Tibial artery (tissue), 4 donors: ENCODE measurements at regions not wholly inside any gene's neighbourhood (a gene's known extent, or its start where the extent isn't known, plus 50 kb on each side); places are given as distances from the start of the nearest gene placed in this dataset.

ENCODE experiments used
- DNase-seq, 2 donors: peaks; one replicate each; pipeline ENCODE4 v3.0.0-alpha.2; 2019
- H3K27ac ChIP-seq, 2 donors: fragments of 200-600 bp; sonication (generic) in 1 of 2; 1 replicate in 1 of 2; 2 replicates in 1 of 2; pipeline ENCODE4 v1.5.1; 2018 to 2019; ENCODE audit warnings: mild to moderate bottlenecking in 1 of 2
- H3K27me3 ChIP-seq, 2 donors: fragments of 200-600 bp; sonication (generic) in 1 of 2; one replicate each; pipeline versions ENCODE4 v1.5.1 to v1.6.0; 2016 to 2019
- H3K36me3 ChIP-seq, 3 donors: fragments of 200-600 bp; sonication (generic) in 2 of 3; one replicate each; pipeline ENCODE4 v1.5.1; 2016 to 2019; ENCODE audit warnings: mild to moderate bottlenecking in 2 of 3
- H3K4me1 ChIP-seq, 4 donors: fragments of 200-600 bp; sonication (generic) in 2 of 4; 1 replicate in 3 of 4; 2 replicates in 1 of 4; pipeline ENCODE4 v1.5.1; 2016 to 2019
- H3K4me3 ChIP-seq, 2 donors: fragments of 200-600 bp; sonication (generic) in 1 of 2; 1 replicate in 1 of 2; 2 replicates in 1 of 2; pipeline ENCODE4 v1.5.1; 2018 to 2019; ENCODE audit warnings: mild to moderate bottlenecking in 2 of 2
- H3K9me3 ChIP-seq, 3 donors: fragments of 200-600 bp; sonication (generic) in 1 of 3; one replicate each; pipeline ENCODE4 v1.5.1; 2016 to 2019
- intact Hi-C: fragments of 100-400 bp; cut with DNase I; formaldehyde crosslinking; loops from one replicate; pipeline ENCODE4 v1.15.0; 2023; ENCODE audit warnings: low total_unique reads
- TF ChIP-seq, protein P1 (sequence below), 2 experiments: fragments of 200-600 bp in 1 of 2; fragments of 450-650 bp in 1 of 2; IDR thresholded peaks; one replicate each; pipeline ENCODE4 v1.5.1; 2017 to 2019; ENCODE audit warnings: antibody characterized with exemption in 2 of 2, mild to moderate bottlenecking in 1 of 2, moderate library complexity in 1 of 2

- H3K4me3 ChIP-seq, result no peak overlapping the region
- intact Hi-C loops, result no loop called here
Observed at GRCh38 chrX:39443240-39443639, 642.0 kb downstream of the MID1IP1 start.

DNA sequence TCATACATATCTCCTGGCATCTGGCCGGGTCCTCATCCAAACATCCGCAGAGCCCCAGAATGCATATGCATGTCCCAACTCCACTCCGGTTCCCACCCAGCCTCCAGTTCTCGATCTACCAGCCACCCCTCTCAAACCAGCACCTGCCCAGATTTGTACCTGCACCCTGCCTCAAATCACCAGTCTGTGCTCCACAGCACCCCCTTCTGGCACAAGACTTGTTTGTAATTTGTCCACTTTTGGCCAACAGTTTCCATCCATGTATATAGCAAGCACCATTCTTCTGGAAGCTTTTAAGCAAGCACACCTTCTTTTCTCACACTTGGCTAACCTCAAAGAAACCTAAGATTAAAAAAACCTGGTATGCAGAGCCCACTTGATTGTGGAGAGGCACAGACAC lies 644.1 kb downstream of the MID1IP1 start:
- Histone ChIP-seq H3K36me3 (no peaks in the 10 kb centered on the region), H3K9me3 (peaks cover 0 to 5% (median 0%) of the 10 kb centered on the region in 3 donors), H3K27ac (no peak overlapping the region), H3K27me3 (no peaks in the 10 kb centered on the region), H3K4me1 (no peaks in the 10 kb centered on the region), H3K4me3 (no peak overlapping the region)
- TF ChIP-seq, protein P1, sequence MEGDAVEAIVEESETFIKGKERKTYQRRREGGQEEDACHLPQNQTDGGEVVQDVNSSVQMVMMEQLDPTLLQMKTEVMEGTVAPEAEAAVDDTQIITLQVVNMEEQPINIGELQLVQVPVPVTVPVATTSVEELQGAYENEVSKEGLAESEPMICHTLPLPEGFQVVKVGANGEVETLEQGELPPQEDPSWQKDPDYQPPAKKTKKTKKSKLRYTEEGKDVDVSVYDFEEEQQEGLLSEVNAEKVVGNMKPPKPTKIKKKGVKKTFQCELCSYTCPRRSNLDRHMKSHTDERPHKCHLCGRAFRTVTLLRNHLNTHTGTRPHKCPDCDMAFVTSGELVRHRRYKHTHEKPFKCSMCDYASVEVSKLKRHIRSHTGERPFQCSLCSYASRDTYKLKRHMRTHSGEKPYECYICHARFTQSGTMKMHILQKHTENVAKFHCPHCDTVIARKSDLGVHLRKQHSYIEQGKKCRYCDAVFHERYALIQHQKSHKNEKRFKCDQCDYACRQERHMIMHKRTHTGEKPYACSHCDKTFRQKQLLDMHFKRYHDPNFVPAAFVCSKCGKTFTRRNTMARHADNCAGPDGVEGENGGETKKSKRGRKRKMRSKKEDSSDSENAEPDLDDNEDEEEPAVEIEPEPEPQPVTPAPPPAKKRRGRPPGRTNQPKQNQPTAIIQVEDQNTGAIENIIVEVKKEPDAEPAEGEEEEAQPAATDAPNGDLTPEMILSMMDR (IDR thresholded peaks at IDR 0.05), result peak in 1 of 2 experiments; percentile 18
- no peak for DNase-seq
- intact Hi-C loops, result no loop called here

More at GRCh38 chrX:39443240-39443639, 642.0 kb downstream of the MID1IP1 start:
- Histone ChIP-seq H3K4me1 (no peaks in the 10 kb centered on the region), H3K27me3 (no peaks in the 10 kb centered on the region), H3K27ac (no peak overlapping the region), H3K36me3 (no peaks in the 10 kb centered on the region), H3K9me3 (no peaks in the 10 kb centered on the region)
- no peak for DNase-seq
- TF ChIP-seq, protein P1 (IDR thresholded peaks at IDR 0.05), result no peak

DNA sequence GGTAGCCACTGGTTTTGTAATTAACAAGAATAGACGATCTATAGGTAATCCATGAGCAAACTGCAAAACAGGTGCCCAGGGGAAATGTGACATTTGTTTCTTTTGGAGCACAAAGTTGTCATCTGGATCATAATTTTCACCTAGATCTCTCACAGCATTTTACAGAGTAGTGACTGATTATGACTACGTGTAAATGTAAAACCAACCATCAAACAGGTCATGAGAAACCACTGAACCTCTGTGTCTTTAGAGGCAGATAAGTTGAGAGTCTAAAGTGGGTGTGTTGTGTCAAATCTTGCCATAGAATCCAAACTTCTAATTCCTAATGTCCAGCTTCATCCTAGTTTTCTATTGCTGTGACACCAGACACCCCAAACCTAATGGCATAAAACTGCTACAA lies 648.1 kb downstream of the MID1IP1 start:
- no peaks in the 10 kb centered on the region for H3K36me3 ChIP-seq
- H3K9me3 ChIP-seq, result peaks cover 0 to 5% (median 0%) of the 10 kb centered on the region in 3 donors
- no peaks in the 10 kb centered on the region for H3K4me1 ChIP-seq
- TF ChIP-seq, protein P1 (IDR thresholded peaks at IDR 0.05), result no peak
- intact Hi-C loops, result no loop called here
- no peak overlapping the region for H3K27ac ChIP-seq
- DNase-seq, result no peak
- H3K4me3 ChIP-seq, result no peak overlapping the region
- no peaks in the 10 kb centered on the region for H3K27me3 ChIP-seq

GRCh38 chrX:39450234-39450977 lies 647.4 kb downstream of the BCOR start:
- intact Hi-C loops, result no loop called here
- H3K36me3 ChIP-seq, result no peaks in the 10 kb centered on the region
- TF ChIP-seq, protein P1 (IDR thresholded peaks at IDR 0.05), result no peak
- no peak overlapping the region for H3K4me3 ChIP-seq
- DNase-seq, result no peak
- H3K27me3 ChIP-seq, result no peaks in the 10 kb centered on the region
- no peak overlapping the region for H3K27ac ChIP-seq
- H3K9me3 ChIP-seq, result peaks cover 0 to 5% (median 0%) of the 10 kb centered on the region in 3 donors
- no peaks in the 10 kb centered on the region for H3K4me1 ChIP-seq

DNA sequence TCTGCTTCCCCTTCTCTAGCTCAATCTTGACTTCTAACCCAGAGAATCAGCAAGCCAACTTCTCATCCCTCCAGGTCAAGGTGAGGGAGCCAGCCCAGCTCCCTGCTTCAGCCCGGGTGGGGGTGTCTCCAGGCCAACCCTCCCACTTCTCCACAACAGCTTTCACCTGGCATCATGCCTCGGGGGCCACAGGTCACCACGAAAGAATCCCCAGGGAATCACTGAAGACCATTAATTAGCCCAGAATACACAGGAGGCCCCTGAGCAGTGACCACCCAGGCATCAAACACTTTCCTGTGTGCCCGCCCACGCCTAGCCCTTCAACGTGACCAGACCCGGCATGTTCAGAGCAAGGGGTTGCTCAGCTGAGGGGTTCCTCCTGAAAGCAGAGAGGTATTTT lies 646.7 kb downstream of the BCOR start:
- H3K4me3 ChIP-seq, result no peak overlapping the region
- no peak for DNase-seq
- H3K27ac ChIP-seq, result no peak overlapping the region
- H3K9me3 ChIP-seq, result peaks cover 0 to 5% (median 0%) of the 10 kb centered on the region in 3 donors
- H3K27me3 ChIP-seq, result no peaks in the 10 kb centered on the region
- no peaks in the 10 kb centered on the region for H3K36me3 ChIP-seq
- TF ChIP-seq, protein P1 (IDR thresholded peaks at IDR 0.05), result no peak
- intact Hi-C loops, result no loop called here
- H3K4me1 ChIP-seq, result no peaks in the 10 kb centered on the region
